ENCODE measurements at regions not wholly inside any gene's neighbourhood (a gene's known extent, or its start where the extent isn't known, plus 50 kb on each side); places are given as distances from the start of the nearest gene placed in this dataset.

DNA sequence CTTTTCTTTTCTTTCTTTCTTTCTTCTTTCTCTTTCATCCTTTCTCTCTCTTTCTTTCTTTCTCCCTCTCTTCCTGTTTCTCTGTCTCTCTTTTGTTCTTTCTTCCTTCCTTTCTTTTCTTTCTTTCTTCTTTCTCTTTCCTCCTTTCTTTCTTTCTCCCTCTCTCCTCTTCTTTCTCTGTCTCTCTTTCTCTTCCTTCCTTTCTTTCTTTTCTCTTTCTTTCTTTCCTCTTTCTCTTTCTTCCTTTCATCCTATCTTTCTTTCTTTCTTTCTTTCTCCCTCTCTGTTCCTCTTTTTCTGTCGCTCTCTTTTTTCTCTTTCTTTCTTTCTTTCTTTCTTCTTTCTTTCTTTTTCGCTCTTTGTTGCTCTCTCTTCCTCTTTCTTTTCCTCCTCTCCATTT is 1149.2 kb upstream of the AUTS2 start:
- no peak for DNase-seq

DNA sequence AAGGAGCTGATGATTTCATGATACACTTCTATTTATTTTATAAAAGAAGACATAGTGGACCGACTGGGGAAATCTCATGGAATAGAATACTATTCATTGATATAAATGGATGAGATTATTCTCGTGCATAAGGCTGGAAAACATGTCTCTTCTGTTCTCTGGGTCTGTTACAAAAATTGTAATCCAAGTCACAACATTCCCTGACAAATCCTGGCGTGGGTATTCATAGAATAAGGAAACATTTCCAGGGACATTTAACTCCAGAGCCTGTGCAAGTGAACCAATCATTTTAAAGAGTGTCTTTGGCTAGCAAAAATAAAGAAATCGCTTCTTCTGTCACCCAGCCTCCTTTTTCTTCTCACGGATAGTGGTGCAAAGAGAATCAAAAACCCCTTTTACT is 1148.5 kb upstream of the AUTS2 start:
- DNase-seq, result no peak

DNA sequence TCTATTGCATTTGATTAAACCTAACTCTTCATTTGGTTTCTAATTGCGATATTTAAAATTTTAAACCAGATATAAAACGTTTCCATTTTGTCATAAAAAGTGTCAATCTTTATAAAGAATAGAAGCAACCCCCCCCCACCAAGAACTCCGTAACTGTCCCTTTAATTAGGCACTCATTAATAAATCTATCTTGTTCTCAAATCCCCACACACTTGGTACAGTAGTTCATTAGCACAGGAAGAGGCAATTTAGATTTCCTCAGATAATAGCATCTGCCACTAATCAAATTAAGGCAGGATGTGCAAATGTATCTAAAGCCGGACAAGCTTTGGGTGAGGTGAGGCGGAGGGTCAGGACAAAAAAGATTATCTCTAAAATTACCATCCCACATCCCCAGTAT is 1143.3 kb upstream of the AUTS2 start:
- no peak for DNase-seq

DNA sequence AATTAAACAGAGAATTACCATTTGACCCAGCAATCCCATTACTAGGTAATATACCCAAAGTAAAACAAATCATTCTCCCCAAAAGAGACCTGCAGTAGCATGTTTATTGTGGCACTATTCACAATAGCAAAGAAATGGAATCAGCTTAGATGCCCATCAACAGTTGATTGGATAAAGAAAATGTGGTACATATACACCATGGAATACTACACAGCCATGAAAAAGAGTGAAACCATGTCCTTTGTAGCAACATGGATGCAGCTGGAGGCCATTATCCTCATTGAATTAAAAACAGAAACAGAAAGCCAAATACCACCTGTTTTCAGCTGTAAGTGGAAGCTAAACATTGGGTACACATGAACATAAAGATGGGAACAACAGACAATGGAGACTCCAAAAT is 1141.8 kb upstream of the AUTS2 start:
- no peak for DNase-seq

DNA sequence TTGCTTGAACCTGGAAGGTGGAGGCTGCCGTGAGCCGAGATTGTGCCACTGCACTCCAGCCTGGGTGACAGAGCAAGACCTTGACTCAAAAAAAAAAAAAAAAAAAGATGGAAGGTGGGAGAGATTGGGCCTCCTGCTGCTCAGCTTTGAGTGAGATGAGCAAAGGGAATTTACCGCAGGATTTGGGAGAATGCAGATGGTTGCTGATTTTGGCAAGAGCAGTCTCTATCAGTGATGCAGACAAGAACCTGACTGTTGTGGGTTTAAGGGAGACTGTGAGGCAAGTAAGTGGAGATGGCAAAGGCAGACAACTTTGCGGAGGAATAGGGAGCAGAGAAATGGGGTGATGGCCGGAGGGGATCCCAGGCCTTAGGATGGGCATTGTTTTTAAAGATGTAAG is 1140.8 kb upstream of the AUTS2 start:
- no peak for DNase-seq

DNA sequence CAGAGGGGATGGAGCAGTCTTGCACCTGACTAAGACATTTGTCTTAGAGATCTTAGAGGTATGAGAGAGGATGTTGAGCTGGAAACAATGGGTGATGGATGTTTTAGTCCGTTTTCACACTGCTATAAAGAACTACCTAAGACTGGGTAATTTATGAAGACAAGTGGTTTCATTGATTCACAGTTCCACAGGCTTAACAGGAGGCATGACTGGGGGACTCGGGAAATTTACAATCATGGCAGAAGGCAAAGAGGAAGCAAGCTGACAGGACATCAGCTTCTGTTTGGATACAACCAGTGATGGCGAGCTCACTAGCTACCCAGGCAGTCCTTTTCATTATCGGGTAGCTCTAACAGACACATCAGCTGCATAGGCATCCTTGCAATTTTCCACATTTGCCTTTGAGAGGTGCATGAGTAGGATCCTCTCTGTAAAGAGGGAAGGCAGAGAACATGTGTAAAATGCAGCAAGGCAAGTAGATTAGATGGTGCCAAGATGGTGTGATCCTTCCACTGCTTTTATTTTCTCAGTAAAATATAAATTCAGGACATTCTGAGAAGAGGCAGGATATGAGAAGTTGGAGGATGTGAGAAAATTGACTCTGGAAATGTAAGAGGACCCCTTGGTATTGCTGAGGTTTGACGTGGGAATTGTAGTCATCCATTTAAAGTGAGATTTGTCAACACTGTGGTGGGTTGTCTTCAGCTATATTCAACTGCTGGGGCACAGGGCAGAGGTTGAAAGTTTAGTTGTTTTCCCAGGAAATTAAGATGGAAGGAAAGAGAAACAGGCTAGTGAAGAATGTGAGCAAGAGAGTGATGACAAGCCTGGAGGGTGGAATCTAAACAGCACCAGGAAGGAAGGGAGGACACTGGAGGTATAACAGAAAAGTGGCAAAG is 1140.0 kb upstream of the AUTS2 start:
- DNase-seq, result no peak

DNA sequence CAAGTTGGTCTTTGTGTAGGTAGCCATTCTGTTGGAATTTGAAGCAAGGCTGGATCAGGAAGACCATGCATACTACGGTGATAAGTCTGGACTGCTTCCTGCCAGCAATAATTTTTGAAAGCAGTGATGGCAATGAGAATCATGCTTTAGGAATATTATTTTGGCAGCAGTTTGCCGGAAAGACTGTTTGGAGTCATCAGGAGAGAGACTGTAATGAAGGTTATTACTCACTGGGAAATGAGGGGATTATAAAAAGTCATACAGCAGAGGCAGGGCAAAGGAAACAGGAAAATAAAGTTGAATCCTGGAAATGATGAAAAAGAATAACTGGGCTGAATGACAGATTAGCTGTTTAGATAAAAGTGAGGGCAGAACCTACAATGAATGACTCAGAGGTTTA is 1136.8 kb upstream of the AUTS2 start:
- DNase-seq, result no peak

DNA sequence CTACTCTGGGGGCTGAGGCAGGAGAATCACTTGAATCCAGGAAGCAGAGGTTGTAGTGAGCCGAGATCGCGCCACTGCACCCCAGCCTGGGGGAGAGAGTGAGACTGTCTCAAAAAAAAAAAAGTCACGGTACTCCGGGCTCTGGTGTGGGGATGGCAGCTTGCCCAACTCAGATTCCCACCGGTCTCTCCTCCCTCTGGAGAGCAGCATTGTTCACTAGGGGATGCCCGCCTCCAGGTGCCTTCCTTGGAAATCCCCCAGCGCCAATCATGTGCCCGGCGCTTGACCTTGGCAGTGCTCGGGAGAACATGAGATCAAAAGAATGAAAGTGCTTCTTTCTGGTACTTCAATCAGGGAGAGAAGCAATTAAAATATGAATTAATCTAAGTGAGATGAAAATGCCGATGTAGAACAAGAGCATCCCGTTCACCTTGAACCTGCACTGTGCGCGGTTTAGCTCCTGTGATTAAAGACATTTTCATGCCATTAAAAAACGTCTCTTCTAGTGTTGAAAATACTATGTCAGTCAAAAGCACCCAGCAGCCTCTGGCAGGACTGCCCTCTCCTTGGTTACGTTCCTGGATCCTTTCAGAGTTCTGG is 1127.3 kb upstream of the AUTS2 start:
- no peak for DNase-seq

DNA sequence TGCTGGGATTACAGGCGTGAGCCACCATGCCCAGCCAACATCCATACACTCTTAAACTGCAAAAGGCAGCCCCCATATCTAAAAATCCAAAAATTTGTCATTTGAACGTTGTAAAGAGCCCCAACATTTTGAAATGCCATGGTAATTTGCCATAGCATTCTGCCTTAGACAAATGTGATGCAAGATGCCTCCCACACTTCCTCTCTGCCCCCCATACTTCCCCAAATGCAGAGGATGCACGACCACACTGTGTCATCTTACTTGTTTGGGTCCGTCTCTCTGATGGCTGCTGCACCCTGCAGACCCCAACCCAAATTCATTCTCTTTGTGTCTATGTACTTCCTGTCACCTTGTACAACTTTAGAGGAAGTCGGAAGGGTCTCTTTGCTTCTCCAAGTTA is 1125.6 kb upstream of the AUTS2 start:
- DNase-seq, result no peak

DNA sequence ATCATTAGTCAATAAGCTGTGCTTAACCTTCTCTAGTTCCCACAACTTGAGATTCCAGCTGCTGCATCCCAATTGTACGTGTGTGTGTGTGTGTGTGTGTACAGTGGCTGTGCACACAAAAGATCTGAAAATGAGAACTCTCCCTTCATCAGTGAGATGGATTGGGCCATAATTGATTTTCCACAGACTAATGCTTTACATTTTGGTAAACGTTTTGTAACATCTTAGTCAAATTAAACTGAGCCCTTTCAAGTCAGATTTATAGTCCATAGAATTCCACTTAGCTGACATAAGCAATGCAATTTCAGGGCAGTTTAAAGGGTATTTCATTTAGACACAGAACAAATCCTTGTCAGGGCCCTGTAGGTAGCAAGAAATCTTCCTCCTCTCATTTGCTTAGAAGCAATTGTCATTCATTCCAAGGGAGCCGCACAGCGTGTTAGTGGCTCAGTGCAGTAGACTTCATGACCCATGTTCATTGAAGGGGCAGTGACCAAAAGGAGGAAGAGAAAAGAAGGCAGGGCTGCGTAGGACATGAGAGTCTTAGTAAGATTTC is 1123.5 kb upstream of the AUTS2 start:
- no peak for DNase-seq

DNA sequence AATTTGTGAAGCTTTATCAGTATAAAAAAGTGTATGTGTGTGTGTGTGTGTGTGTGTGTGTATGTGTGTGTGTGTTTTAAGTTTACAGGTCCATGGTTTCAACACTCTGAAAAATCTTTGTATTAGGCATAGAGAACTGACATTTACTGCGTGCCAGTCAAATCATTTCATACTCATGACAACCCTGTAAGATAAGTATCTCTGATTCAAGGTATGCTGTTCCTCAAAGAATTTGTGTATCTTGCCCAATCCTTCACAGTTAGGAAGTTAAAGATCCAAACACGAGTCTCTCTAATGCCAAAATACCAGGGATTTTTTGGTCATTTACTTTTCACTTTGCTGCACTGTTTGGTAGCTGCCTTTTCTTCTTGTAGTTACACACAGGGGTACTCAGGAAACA is 1121.3 kb upstream of the AUTS2 start:
- DNase-seq, result no peak

DNA sequence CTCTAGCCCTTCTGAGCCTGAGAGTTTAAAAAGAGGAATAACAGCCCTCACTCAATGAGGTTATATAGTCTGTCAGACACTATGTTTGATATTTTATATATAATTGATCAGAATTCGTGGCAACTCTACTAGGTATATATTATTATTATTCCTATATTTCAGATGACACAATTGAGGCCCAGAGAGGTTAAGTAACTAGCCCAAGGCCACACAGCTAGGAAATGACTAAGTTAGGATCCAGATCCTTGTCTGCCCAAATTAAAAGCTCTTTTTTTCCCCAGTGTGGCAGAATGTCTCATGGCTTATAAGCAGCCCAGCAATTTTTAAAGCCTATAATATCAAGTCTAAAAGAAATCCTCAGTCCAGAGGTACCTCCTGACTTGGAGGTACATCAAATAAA is 1119.9 kb upstream of the AUTS2 start:
- no peak for DNase-seq

DNA sequence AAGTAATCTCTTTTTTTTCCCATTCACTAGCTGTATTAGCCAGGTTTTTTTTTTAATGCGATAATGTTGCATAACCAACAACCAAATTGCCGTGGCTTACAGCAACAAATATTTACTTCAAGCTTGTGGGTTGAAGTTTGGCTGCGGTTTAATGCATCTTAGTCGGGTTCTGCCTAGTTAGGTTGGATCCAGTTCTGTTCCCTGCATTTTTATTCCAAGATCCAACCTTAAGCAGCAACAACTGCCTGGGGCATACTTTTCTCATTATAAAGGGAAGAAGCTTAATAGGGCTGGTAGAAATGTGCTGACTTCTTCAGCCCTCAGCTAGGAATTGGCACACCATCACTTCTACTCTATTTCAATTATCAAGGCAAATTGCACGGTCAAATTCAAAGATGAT is 1115.5 kb upstream of the AUTS2 start:
- no peak for DNase-seq

DNA sequence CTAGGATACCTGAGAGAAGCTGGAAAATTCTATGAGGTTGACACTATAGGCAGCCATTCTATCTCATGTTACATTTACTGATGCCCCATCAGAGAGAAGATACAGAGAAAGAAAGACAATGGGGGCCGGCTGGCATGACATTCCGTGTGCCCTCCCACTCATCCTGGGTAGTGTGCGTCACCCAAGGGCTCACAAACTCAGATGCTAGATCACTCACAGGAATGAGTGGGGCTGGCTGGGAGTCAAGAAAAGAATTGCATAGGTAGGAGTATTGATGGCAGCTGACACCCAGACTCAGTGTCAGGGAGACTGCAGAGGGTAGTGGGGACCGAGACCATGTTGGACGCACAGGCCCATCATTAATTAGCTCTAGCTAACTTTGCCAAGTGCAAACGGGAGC is 1113.5 kb upstream of the AUTS2 start:
- no peak for DNase-seq

DNA sequence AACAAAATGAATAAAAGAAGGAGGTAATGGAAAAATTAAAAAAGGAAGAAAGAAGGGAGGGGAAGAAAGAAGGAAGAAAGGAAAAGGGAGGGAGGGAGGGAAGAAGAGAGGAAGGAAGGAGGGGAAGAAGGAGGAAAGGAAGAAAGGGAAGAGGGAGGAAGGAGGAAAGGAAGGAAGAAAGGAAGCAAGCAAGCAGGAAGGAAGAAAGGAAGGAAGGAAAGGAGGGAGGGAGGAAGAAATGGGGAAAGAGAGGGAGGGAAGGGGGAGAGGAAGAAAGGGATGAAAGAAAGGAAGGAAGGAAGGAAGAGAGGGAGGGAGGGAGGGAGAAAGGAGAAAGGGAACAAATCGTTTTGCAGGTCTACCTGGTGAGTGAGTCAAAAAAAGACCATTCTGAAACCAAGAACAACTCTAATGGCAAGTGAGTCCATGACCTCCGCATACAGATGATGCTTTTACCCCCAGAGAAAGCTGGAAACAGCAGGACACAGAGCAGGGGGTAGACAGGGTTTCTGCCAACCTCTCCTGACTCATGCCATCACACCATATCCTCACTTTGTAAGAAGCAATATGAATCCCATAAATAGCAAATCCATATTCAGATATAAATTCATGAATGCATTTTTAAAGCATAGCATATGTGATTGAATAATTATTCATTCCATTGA is 1112.9 kb upstream of the AUTS2 start:
- DNase-seq, result no peak

DNA sequence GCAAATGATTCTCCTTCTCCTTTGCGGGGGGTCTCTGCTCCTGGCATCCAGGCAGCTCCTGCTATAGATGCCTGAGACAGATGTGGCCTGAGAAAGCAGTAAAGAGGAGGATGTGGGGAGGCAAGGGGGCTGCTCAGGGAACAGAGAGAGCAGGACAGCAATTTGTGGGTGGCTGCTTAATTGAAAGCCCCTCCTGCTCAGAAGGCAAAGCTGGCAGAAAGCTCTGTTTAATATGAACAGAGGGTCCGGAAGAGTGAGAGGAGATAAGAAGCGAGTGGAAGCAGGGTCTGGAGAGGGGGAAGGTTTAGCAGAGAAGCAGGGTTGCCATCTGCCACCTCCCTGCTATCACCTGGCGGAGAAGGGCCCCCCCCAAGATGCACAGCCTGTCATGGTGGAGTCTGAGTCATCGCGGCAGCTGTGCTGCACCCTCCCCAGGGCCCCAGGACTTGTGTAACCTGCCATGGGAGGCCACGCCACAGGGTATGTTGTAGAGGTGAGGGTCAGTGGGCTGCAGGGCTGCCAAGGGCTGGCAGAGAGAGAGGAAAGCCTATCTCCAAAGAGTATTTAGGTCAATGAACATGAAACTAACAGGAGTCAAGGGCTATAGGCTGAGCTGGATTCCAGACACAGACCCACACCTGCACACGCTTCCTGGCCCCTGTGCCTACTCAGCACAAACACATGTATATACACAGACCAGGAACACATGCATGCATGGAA is 1109.8 kb upstream of the AUTS2 start:
- no peak for DNase-seq

DNA sequence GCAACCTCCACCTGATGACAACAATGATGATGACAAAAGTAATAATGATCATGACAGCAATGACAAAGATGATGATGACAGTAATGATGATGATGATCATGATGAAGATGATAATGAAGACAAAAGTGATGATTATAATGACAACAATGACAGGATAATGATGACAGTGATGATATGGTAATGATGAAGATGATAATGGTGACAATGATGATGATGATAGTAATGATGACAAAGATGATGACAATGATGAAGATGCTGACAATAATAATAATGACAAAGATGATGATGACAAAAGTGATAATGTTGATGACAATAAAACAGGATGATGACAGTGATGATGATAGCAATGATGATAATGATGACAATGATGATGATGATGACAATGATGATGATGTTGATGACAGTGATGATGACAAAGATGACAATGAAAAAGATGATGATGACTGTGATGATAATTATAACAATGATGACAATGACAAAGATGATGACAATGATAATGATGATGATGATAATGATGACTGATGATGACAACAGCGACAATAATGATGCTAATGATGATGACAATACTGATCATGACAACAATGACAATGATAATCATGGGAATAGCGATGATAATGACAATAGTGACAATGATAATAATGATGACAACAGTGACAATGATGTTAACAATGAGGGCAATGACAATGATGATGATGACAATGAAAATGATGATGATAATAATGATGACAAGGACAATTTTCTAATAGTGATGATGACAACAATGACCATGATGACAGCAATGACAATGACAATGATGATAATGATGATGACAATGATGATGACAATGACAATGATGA is 1106.5 kb upstream of the AUTS2 start:
- no peak for DNase-seq

DNA sequence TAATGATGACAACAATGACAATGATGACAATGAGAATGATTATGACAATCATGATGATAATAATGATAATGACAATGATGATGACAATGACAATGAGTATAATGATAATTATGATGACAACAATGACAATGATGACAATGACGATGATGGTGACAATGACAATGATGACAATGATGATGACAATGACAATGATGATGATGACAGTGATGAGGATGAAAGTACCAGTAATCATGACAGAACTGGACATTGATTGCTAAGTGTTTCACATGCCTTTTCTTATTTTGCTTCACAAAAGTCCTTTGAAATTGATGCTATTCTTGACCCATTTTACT is 1106.0 kb upstream of the AUTS2 start:
- no peak for DNase-seq

DNA sequence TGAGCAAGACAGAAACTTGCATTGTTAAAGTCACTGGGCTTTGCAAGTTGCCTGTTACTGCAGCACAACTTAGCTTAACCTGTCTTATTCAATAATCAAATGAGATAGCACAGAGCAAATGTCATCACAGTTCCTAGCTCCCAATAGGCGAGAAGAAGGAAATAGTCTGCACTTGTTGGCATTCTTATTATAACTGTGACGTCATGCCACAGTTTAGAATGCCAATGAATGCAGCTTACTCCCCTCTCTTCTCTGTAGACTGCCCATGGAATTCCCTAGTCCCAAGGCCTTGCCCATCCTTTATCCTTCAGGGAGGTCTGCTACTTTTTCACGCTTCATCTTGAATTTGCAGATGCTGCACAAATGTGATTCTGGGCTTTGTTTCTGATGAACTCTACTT is 1094.9 kb upstream of the AUTS2 start:
- DNase-seq, result no peak

DNA sequence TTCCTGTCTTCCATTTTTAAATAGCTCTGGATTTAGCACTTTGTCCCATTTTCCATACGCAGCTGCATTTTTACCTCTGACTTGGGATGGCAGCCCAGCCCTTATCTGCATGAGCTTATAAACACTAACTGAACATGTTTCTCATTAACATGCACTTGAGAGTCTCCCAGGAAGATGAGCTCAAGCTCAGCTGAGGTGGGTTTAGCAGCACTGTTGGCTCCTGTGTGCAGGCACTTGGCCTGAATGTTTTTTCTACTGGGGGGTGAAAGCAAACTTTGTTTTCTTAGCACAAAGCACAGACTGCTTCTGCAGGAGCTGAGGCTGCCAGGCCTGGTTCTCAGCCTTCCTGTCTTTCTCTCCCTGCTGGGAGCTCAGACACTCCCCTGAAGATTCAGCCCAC is 1093.6 kb upstream of the AUTS2 start:
- DNase-seq, result no peak

DNA sequence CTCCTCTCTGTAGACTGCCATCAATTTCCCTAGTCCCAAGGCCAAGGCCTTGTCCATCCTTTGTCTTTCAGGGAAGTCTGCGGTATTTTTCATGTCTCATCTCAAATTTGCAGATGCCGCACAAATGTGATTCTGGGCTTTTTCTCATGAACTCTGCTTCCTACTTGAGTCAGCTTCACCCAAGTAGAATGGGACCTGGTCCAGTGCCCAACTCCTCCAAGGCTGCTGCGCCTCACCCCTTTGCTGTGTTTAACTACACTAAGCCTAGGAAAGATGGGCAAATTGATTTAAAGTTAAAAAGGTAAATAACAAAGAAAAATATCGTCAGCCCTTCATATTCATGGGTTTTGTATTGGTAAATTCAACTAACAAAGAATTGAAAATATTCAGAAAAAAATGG is 1092.6 kb upstream of the AUTS2 start:
- DNase-seq, result no peak

DNA sequence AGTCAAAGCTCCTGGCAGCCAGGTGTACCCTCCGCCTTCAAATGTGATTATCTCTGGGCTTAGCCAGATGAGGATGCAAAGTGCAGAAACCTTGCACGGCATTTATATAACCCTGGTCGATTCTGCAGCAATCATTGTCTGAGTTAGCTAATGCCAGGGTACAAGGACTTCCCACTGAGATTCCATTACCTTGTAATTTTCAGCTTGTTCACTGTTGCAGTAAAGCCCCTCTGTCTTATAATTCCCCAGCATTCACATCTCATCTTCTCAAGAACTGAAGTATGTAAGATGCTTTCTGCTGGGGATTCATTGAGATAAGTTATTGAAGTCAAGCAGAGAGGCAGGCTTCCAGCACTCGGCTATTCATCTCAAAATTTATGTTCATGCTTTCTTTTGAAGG is 1090.6 kb upstream of the AUTS2 start:
- DNase-seq, result no peak

DNA sequence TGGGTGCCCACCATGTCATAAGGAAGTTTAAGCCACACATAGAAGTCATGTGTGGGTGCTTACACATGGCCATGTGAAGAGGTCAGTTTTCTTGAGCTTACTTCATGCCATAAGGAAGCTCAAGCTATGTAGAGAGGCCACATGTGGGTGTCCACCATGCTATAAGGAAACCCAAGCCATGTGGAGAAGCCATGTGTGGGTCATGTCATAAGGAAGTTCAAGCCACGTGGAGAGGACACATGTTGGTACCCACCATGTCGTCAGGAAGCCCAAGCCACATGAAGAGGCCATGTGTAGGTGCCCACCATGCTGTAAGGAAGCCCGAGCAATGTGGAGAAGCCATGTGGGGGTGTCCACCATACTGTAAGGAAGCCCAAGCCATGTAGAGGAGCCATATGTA is 1089.2 kb upstream of the AUTS2 start:
- DNase-seq, result no peak
